Suprapubic skin (tissue), 4 donors: ENCODE measurements at regions not wholly inside any gene's neighbourhood (a gene's known extent, or its start where the extent isn't known, plus 50 kb on each side); places are given as distances from the start of the nearest gene placed in this dataset.

Experiments
- DNase-seq, 2 donors: peaks; one replicate each; pipeline ENCODE4 v3.0.0-alpha.2; 2019; ENCODE audit warnings: low spot score in 2 of 2
- H3K27ac ChIP-seq: fragments of 200-600 bp; sonication (generic); one replicate; pipeline ENCODE4 v1.5.1; 2019
- H3K27me3 ChIP-seq: fragments of 200-600 bp; sonication (generic); one replicate; pipeline ENCODE4 v1.5.1; 2019
- H3K36me3 ChIP-seq: fragments of 200-600 bp; sonication (generic); one replicate; pipeline ENCODE4 v1.5.1; 2019
- H3K4me1 ChIP-seq: fragments of 200-600 bp; sonication (generic); one replicate; pipeline ENCODE4 v1.5.1; 2019
- H3K4me3 ChIP-seq: fragments of 200-600 bp; sonication (generic); one replicate; pipeline ENCODE4 v1.5.1; 2019; ENCODE audit warnings: mild to moderate bottlenecking
- H3K9me3 ChIP-seq: fragments of 200-600 bp; sonication (generic); one replicate; pipeline ENCODE4 v1.5.1; 2019
- EP300 ChIP-seq: sonication (generic); formaldehyde crosslinking; IDR thresholded peaks from one replicate; pipeline ENCODE4 v1.6.1; 2017; ENCODE audit warnings: antibody characterized with exemption
- POLR2A ChIP-seq, 2 donors: fragments of 450-650 bp; IDR thresholded peaks; one replicate each; pipeline ENCODE4 v1.6.1; 2017; ENCODE audit warnings: antibody characterized with exemption in 2 of 2, mild to moderate bottlenecking in 2 of 2, moderate library complexity in 2 of 2
- POLR2AphosphoS5 ChIP-seq, 3 donors: sonication (generic); formaldehyde crosslinking; IDR thresholded peaks; one replicate each; pipeline ENCODE4 v1.6.1; 2017; ENCODE audit warnings: antibody characterized with exemption in 3 of 3
- WGBS: methylation state at CpG from one replicate; pipeline ENCODE4 v1.1.5; 2018; 5-methylcytosine and 5-hydroxymethylcytosine counted together
- TF ChIP-seq, protein P1 (sequence below), 2 donors: fragments of 200-600 bp in 1 of 2; fragments of 450-650 bp in 1 of 2; sonication (generic) in 1 of 2; IDR thresholded peaks; one replicate each; pipeline ENCODE4 v1.5.1; 2016 to 2019; ENCODE audit warnings: antibody characterized with exemption in 2 of 2, mild to moderate bottlenecking in 1 of 2, moderate library complexity in 1 of 2

DNA sequence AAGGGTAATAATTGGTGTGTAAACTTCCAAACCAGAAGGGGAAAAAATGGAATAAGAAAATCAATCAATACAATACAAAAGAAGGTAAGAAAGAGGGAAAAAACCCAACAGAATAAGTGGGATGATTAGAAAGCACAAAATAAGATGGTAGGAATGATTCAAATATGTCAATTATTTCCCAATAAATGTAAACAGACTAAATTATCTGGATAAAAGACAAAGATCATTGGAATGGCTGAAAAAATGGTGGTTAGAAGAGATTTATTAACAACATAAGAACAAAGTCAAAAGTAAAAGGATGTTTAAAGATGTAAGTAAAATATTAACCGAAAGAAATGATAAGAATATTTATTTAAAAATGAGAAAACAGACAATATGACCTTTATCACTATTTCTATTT, 103.5 kb upstream of the YWHAQ start:
- Histone ChIP-seq H3K27me3 (no peaks in the 10 kb centered on the region), H3K27ac (no peak overlapping the region), H3K4me1 (peaks cover 9% of the 10 kb centered on the region), H3K36me3 (no peaks in the 10 kb centered on the region), H3K4me3 (no peak overlapping the region), H3K9me3 (no peaks in the 10 kb centered on the region)
- no peak for DNase-seq
- no peak for TF ChIP-seq EP300
- 96% methylated on average over 1 of the region's 1 CpG for WGBS

- TF ChIP-seq, protein P1, sequence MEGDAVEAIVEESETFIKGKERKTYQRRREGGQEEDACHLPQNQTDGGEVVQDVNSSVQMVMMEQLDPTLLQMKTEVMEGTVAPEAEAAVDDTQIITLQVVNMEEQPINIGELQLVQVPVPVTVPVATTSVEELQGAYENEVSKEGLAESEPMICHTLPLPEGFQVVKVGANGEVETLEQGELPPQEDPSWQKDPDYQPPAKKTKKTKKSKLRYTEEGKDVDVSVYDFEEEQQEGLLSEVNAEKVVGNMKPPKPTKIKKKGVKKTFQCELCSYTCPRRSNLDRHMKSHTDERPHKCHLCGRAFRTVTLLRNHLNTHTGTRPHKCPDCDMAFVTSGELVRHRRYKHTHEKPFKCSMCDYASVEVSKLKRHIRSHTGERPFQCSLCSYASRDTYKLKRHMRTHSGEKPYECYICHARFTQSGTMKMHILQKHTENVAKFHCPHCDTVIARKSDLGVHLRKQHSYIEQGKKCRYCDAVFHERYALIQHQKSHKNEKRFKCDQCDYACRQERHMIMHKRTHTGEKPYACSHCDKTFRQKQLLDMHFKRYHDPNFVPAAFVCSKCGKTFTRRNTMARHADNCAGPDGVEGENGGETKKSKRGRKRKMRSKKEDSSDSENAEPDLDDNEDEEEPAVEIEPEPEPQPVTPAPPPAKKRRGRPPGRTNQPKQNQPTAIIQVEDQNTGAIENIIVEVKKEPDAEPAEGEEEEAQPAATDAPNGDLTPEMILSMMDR (IDR thresholded peaks at IDR 0.05) = no peak
- no peak for TF ChIP-seq POLR2AphosphoS5 (IDR thresholded peaks at IDR 0.05)
- no peak for TF ChIP-seq POLR2A (IDR thresholded peaks at IDR 0.05)
- TF ChIP-seq EP300 = no peak
- no peak for DNase-seq
- WGBS = 92% methylated on average over 2 of the region's 2 CpGs
- Histone ChIP-seq H3K36me3 (no peaks in the 10 kb centered on the region), H3K4me1 (peaks cover 12% of the 10 kb centered on the region), H3K4me3 (no peak overlapping the region), H3K27ac (no peak overlapping the region), H3K27me3 (no peaks in the 10 kb centered on the region), H3K9me3 (no peaks in the 10 kb centered on the region)
These were observed 104.5 kb upstream of the YWHAQ start for GRCh38 chr2:9735335-9735734.

- Histone ChIP-seq H3K4me3 (no peak overlapping the region), H3K27ac (no peak overlapping the region), H3K36me3 (no peaks in the 10 kb centered on the region), H3K27me3 (no peaks in the 10 kb centered on the region), H3K9me3 (no peaks in the 10 kb centered on the region), H3K4me1 (peaks cover 12% of the 10 kb centered on the region)
- 77% methylated on average over 1 of the region's 1 CpG for WGBS
- DNase-seq = no peak
- TF ChIP-seq EP300 = no peak
- TF ChIP-seq POLR2AphosphoS5 (IDR thresholded peaks at IDR 0.05) = no peak
- TF ChIP-seq, protein P1 (IDR thresholded peaks at IDR 0.05) = no peak
- TF ChIP-seq POLR2A (IDR thresholded peaks at IDR 0.05) = no peak
These were observed 105.2 kb upstream of the YWHAQ start for GRCh38 chr2:9736021-9736420.

DNA sequence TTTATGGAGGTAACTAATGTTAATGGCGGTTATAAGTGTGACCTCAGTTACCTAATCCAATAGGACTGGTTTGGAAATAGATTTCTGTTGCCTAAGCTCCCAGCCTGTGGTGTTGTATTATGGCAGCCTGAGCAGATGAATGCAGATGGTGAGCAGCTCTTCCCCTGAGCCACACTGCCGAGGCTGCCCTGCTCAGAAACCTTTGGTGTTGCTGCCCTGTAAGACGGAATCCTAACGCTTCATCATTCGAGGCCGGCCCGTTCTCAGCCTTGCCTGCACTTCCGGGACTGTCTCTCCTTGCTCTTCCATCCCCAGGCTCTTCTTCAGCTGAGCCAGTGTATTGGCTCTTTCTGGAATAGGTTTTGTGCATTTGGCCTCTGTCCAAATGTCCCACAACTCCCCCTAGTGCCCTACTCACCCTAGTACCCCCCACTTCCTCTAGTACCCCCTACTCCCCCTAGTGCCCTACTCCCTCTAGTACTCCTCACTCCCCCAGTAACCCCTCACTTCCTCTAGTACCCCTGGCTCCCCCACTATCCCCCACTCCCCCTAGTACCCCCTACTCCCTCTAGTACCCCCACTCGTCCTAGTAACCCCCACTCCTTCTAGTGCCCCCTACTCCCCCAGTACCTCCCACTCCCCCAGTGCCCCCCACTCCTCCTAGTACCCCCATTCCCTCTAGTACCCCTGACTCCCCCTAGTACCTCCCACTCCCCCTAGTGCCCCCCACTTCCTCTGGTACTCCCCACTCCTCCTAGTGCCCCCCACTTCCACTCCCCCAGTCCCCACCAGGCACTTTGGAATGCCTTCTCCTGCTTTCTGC, 106.0 kb upstream of the TAF1B start:
- no peak for TF ChIP-seq POLR2A (IDR thresholded peaks at IDR 0.05)
- no peak for TF ChIP-seq EP300
- TF ChIP-seq, protein P1 (IDR thresholded peaks at IDR 0.05) = no peak
- no peak for TF ChIP-seq POLR2AphosphoS5 (IDR thresholded peaks at IDR 0.05)
- Histone ChIP-seq H3K27me3 (no peaks in the 10 kb centered on the region), H3K4me3 (no peak overlapping the region), H3K36me3 (no peaks in the 10 kb centered on the region), H3K4me1 (peaks cover 12% of the 10 kb centered on the region), H3K27ac (no peak overlapping the region), H3K9me3 (no peaks in the 10 kb centered on the region)
- DNase-seq = no peak
- WGBS = 73% methylated on average over 8 of the region's 9 CpGs

GRCh38 chr2:9738062-9738461, 105.2 kb upstream of the TAF1B start:
- Histone ChIP-seq H3K4me3 (no peak overlapping the region), H3K27ac (no peak overlapping the region), H3K36me3 (no peaks in the 10 kb centered on the region), H3K4me1 (peaks cover 12% of the 10 kb centered on the region), H3K27me3 (no peaks in the 10 kb centered on the region), H3K9me3 (no peaks in the 10 kb centered on the region)
- no peak for TF ChIP-seq POLR2AphosphoS5 (IDR thresholded peaks at IDR 0.05)
- TF ChIP-seq, protein P1 (IDR thresholded peaks at IDR 0.05) = no peak
- no peak for TF ChIP-seq POLR2A (IDR thresholded peaks at IDR 0.05)
- TF ChIP-seq EP300 = no peak
- no peak for DNase-seq
- 70% methylated on average over 5 of the region's 5 CpGs for WGBS
